ENCODE measurements at regions not wholly inside any gene's neighbourhood (a gene's known extent, or its start where the extent isn't known, plus 50 kb on each side); places are given as distances from the start of the nearest gene placed in this dataset.
A peak's percentile ranks its signal among the peaks of the same experiment; 100 is the strongest.

DNA sequence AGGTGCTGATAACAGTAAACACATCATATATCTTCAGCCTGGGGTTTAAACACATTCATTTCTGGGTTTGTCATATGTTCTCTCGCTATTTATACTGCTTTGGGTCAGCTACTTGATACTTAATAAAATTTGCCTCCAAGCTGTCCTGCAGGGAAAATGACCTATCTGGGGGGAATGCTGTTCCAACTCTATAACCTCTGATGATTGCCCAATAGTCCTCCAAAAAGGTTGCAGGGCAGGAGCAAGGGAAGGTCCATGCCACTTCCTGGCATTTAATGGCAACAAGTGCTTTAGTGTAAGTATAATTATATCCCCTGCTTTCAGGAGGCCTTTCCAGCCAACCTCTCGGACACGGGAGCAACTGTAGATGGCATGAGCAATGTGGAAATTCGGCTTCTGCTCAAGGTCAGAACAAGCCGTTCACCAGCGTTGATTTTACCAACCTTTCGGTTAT is 198.0 kb upstream of the EEA1 start:
- H4K91ac ChIP-seq (ENCODE audit: insufficient read depth, low read depth, low read length), result peak overlapping the region; percentile 12; the same call in 1 of the 2 replicates
- no peak overlapping the region for H3K4me2 ChIP-seq (ENCODE audit: low read depth, low read length)
- H3K18ac ChIP-seq (ENCODE audit: low read depth, low read length), result no peak overlapping the region
- WGBS, 2 experiments (ENCODE audit: extremely low coverage in 2 of 2, insufficient read length in 1 of 2), result 100% methylated on average over 2 of the region's 7 CpGs; no CpG with 5 or more reads in 1 of the 2 experiments
- H3K4me1 ChIP-seq (ENCODE audit: control insufficient read depth, insufficient read depth, low read length), result peaks cover 11% of the 10 kb centered on the region
- peak overlapping the region; percentile 31 for H2AK9ac ChIP-seq (replicated peaks; ENCODE audit: low read depth, low read length, poor library complexity)
- no peaks in the 10 kb centered on the region for H3K27me3 ChIP-seq (ENCODE audit: control insufficient read depth, insufficient read depth, low read length)
- in situ Hi-C loops (cut with MboI; ENCODE audit: low sequenced_read_pairs), result no loop called here
- H2BK15ac ChIP-seq (ENCODE audit: low read depth, low read length), result 0 out of 3 replicates have a peak overlapping the region, but pooled peaks have one; percentile 17
- intact Hi-C loops (cut with micrococcal nuclease), result loop anchor here (1.0 to 5.0 kb wide), 3 partner anchors 100 to 250 kb away; partner anchors contain the start of gene NUDT4
- H3K23ac ChIP-seq (ENCODE audit: low read depth, low read length), result no peak overlapping the region
- POLR2A ChIA-PET (ENCODE audit: unreplicated experiment), result no interaction called here
- no peaks in the 10 kb centered on the region for H3K36me3 ChIP-seq (ENCODE audit: control insufficient read depth, insufficient read depth, low read length)
- dilution Hi-C loops (cut with HindIII; ENCODE audit: low sequenced_read_pairs, unreplicated experiment), result no loop called here
- H2BK120ac ChIP-seq (ENCODE audit: low read depth, low read length), result peak overlapping the region; percentile 25; the same call in 1 of the 2 replicates
- H3K14ac ChIP-seq (replicated peaks; ENCODE audit: low read depth, low read length), result peak overlapping the region; percentile 5; the same call in 1 of the 2 replicates
- H4K20me1 ChIP-seq (ENCODE audit: insufficient read depth, low read length), result no peaks in the 10 kb centered on the region
- no peak overlapping the region for H3K27ac ChIP-seq (ENCODE audit: insufficient read depth, low read length)
- H2BK20ac ChIP-seq (ENCODE audit: low read depth, low read length), result peak overlapping the region; percentile 33; the same call in 1 of the 2 replicates
- no peak overlapping the region for H3K4me3 ChIP-seq (ENCODE audit: insufficient read depth, low read depth, low read length)
- H2AFZ ChIP-seq (replicated peaks; ENCODE audit: low read length, poor library complexity), result no peak overlapping the region
- peaks cover 8% of the 10 kb centered on the region; the same call in 1 of the 2 replicates for H3K9me1 ChIP-seq (ENCODE audit: insufficient read depth, low read length)
- no TSS peak for BruUV-seq (replicated peaks)
- DNase-seq (no peak), ATAC-seq (ENCODE audit: low read depth) (no peak)
- TF ChIP-seq RCOR1 (IDR thresholded peaks at IDR 0.05; ENCODE audit: insufficient replicate concordance, low read length) (no peak), CEBPB (IDR thresholded peaks at IDR 0.05; ENCODE audit: low read depth, low read length) (peak; percentile 55; the same call in 1 of the 2 replicates)
- no peaks in the 10 kb centered on the region for H3K9me3 ChIP-seq (ENCODE audit: control insufficient read depth, insufficient read depth, low read length)
- H2AK5ac ChIP-seq (ENCODE audit: low read depth, low read length), result 0 out of 2 replicates have a peak overlapping the region, but pooled peaks have one; percentile 9
- no peak overlapping the region for H3K56ac ChIP-seq (ENCODE audit: extremely low read depth, insufficient read depth, low read length)
- no peak overlapping the region for H2BK5ac ChIP-seq (ENCODE audit: low read depth, low read length, poor library complexity, severe bottlenecking)
- no peak overlapping the region for H4K5ac ChIP-seq (ENCODE audit: low read depth, low read length)
- no peak overlapping the region for H3K9ac ChIP-seq (ENCODE audit: low read depth, low read length)
- CTCF ChIA-PET, result no interaction called here
- H3K79me1 ChIP-seq (ENCODE audit: low read depth in 1 of 2, low read length in 2 of 2), result no peaks in the 10 kb centered on the region
- H3K4ac ChIP-seq (ENCODE audit: low read depth, low read length), result peak overlapping the region; percentile 39; the same call in 1 of the 2 replicates
- H4K8ac ChIP-seq (ENCODE audit: low read depth in 2 of 2, low read length in 2 of 2), result no peak overlapping the region

Data from IMR-90 (cell line).